Right lobe of liver (tissue), 4 donors: ENCODE measurements at regions not wholly inside any gene's neighbourhood (a gene's known extent, or its start where the extent isn't known, plus 50 kb on each side); places are given as distances from the start of the nearest gene placed in this dataset.

Source experiments
- CTCF ChIP-seq, 4 donors: fragments of 200-600 bp in 3 of 4; fragments of 450-650 bp in 1 of 4; IDR thresholded peaks; one replicate each; pipeline versions ENCODE4 v1.5.1 to v1.8.0; 2016 to 2022; ENCODE audit warnings: antibody characterized with exemption in 4 of 4, mild to moderate bottlenecking in 2 of 4
- POLR2A ChIP-seq: fragments of 450-650 bp; IDR thresholded peaks from one replicate; pipeline ENCODE4 v1.6.1; 2017; ENCODE audit warnings: antibody characterized with exemption, mild to moderate bottlenecking
- donor health status: DM: no; HTN: no; CAD: no.
- donor health status: DM: no; HTN: no; CAD: no.
- donor health status: DM: no; HTN: yes; CAD: no.

GRCh38 chr3:106067711-106068110 is 198.9 kb upstream of the CBLB start:
- TF ChIP-seq CTCF (IDR thresholded peaks at IDR 0.05), result no peak
- no peak for TF ChIP-seq POLR2A
